ENCODE measurements at regions not wholly inside any gene's neighbourhood (a gene's known extent, or its start where the extent isn't known, plus 50 kb on each side); places are given as distances from the start of the nearest gene placed in this dataset.
A peak's percentile ranks its signal among the peaks of the same experiment; 100 is the strongest.

DNA sequence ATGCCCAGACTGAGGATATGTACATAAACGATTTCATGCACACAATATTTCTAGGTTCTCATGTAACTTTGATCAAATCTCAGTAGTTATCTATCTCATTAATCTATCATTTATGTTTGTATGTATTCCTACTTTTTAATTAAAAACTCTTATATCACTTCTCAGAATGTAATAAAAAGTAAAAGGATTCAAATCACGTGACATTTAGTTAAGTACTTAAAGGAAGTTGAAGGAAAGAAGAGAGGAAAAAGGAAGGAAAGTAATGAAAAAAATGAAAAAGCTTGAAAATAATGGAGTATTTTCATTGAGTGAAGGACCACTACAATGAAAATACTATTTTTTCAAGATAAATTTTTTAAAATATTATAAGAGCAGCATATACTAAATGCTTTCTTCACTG is 535.3 kb downstream of the PRDM9 start:
- H4K20me1 ChIP-seq (ENCODE audit: control insufficient read depth, insufficient read depth) = no peaks in the 10 kb centered on the region
- H3K27ac ChIP-seq (ENCODE audit: control insufficient read depth, insufficient read depth) = no peak overlapping the region
- no peak overlapping the region for H3K4me2 ChIP-seq (ENCODE audit: control insufficient read depth, insufficient read depth)
- ATAC-seq (no peak), FAIRE-seq (no peak), DNase-seq (ENCODE audit: low read depth, low spot score) (no peak)
- no TSS peak for BruUV-seq (replicated peaks)
- no peaks in the 10 kb centered on the region for H3K9me3 ChIP-seq (replicated peaks; ENCODE audit: control insufficient read depth, insufficient read depth, low read length)
- SMC1A ChIA-PET (ENCODE audit: uncharacterized antibody, unreplicated experiment) = no interaction called here
- intact Hi-C loops (cut with micrococcal nuclease; ENCODE audit: unreplicated experiment) (no loop called here), in situ Hi-C loops (cut with MboI) (no loop called here)
- H3K79me2 ChIP-seq (ENCODE audit: control insufficient read depth, insufficient read depth, low read length) = no peaks in the 10 kb centered on the region
- RAD21 ChIA-PET (ENCODE audit: unreplicated experiment) = no interaction called here
- H3K36me3 ChIP-seq (ENCODE audit: control insufficient read depth in 2 of 2, insufficient read depth in 2 of 2, low read length in 1 of 2) = no peaks in the 10 kb centered on the region
- no peaks in the 10 kb centered on the region for H3K4me1 ChIP-seq (ENCODE audit: control insufficient read depth, insufficient read depth, low read length)
- no peak overlapping the region for H3K9ac ChIP-seq (ENCODE audit: control insufficient read depth, insufficient read depth, low read length)
- CTCF ChIA-PET = no interaction called here
- TF ChIP-seq RAD51 (IDR thresholded peaks at IDR 0.05) (peak; percentile 39; the same call in 1 of the 2 replicates), EP300 (IDR thresholded peaks at IDR 0.05; ENCODE audit: borderline replicate concordance in 1 of 2, control insufficient read depth in 1 of 2, low read depth in 2 of 2, low read length in 2 of 2) (no peak)
- no peak overlapping the region for H3K4me3 ChIP-seq
- H3K27me3 ChIP-seq (replicated peaks in 1 of 2; ENCODE audit: control insufficient read depth in 2 of 2, insufficient read depth in 2 of 2, low read length in 1 of 2) = no peaks in the 10 kb centered on the region
- POLR2A ChIA-PET = no interaction called here
- H2AFZ ChIP-seq (ENCODE audit: control insufficient read depth, low read depth, low read length) = no peak overlapping the region
- WGBS (ENCODE audit: insufficient coverage, insufficient replicate concordance, low lambda C conversion rate, missing lambda C conversion rate) = 0% methylated on average over 2 of the region's 2 CpGs

GRCh38 chr5:24045046-24045445 is 537.6 kb downstream of the PRDM9 start:
- H3K36me3 ChIP-seq (ENCODE audit: control insufficient read depth in 2 of 2, insufficient read depth in 2 of 2, low read length in 1 of 2) = no peaks in the 10 kb centered on the region
- FAIRE-seq (no peak), DNase-seq (ENCODE audit: low read depth, low spot score) (no peak), ATAC-seq (no peak)
- ChIA-PET POLR2A (no interaction called here), SMC1A (ENCODE audit: uncharacterized antibody, unreplicated experiment) (no interaction called here), RAD21 (ENCODE audit: unreplicated experiment) (no interaction called here), CTCF (no interaction called here)
- no peaks in the 10 kb centered on the region for H3K9me3 ChIP-seq (replicated peaks; ENCODE audit: control insufficient read depth, insufficient read depth, low read length)
- in situ Hi-C loops (cut with MboI) (no loop called here), intact Hi-C loops (cut with micrococcal nuclease; ENCODE audit: unreplicated experiment) (no loop called here)
- H3K27me3 ChIP-seq (replicated peaks in 1 of 2; ENCODE audit: control insufficient read depth in 2 of 2, insufficient read depth in 2 of 2, low read length in 1 of 2) = no peaks in the 10 kb centered on the region
- BruUV-seq (replicated peaks) = no TSS peak
- no peak overlapping the region for H3K4me2 ChIP-seq (ENCODE audit: control insufficient read depth, insufficient read depth)
- no peaks in the 10 kb centered on the region for H3K79me2 ChIP-seq (ENCODE audit: control insufficient read depth, insufficient read depth, low read length)
- no peaks in the 10 kb centered on the region for H3K4me1 ChIP-seq (ENCODE audit: control insufficient read depth, insufficient read depth, low read length)
- H3K27ac ChIP-seq (ENCODE audit: control insufficient read depth, insufficient read depth) = no peak overlapping the region
- no peak overlapping the region for H2AFZ ChIP-seq (ENCODE audit: control insufficient read depth, low read depth, low read length)
- no peak for TF ChIP-seq ATF7 (IDR thresholded peaks at IDR 0.05; ENCODE audit: low read depth)
- no peak for TF ChIP-seq ATF3 (IDR thresholded peaks at IDR 0.05; ENCODE audit: borderline replicate concordance, extremely low read depth, low read depth, low read length)
- TF ChIP-seq NRF1 (conservative IDR thresholded peaks at IDR 0.05; ENCODE audit: low read depth, low read length) = no peak
- no peak for TF ChIP-seq EED (IDR thresholded peaks at IDR 0.05; ENCODE audit: low read depth)
- no peak for TF ChIP-seq SRF (IDR thresholded peaks at IDR 0.05; ENCODE audit: low read depth in 2 of 2, low read length in 2 of 2)
- TF ChIP-seq SREBF1 (IDR thresholded peaks at IDR 0.05; ENCODE audit: low read length) = no peak
- TF ChIP-seq ZBTB4 (CRISPR knock-in tag; IDR thresholded peaks at IDR 0.05) = no peak
- no peak for TF ChIP-seq NFYB (IDR thresholded peaks at IDR 0.05; ENCODE audit: insufficient read depth, low read depth, low read length)
- TF ChIP-seq, protein P1, sequence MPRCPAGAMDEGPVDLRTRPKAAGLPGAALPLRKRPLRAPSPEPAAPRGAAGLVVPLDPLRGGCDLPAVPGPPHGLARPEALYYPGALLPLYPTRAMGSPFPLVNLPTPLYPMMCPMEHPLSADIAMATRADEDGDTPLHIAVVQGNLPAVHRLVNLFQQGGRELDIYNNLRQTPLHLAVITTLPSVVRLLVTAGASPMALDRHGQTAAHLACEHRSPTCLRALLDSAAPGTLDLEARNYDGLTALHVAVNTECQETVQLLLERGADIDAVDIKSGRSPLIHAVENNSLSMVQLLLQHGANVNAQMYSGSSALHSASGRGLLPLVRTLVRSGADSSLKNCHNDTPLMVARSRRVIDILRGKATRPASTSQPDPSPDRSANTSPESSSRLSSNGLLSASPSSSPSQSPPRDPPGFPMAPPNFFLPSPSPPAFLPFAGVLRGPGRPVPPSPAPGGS (IDR thresholded peaks at IDR 0.05; ENCODE audit: borderline replicate concordance, insufficient read depth, low read depth, low read length, poor library complexity, severe bottlenecking) = no peak
- TF ChIP-seq ESRRA (IDR thresholded peaks at IDR 0.05; ENCODE audit: low read length) = no peak
- no peak for TF ChIP-seq RB1 (IDR thresholded peaks at IDR 0.05; ENCODE audit: borderline replicate concordance)
- H3K9ac ChIP-seq (ENCODE audit: control insufficient read depth, insufficient read depth, low read length) = no peak overlapping the region
- H3K4me3 ChIP-seq = no peak overlapping the region
- no peaks in the 10 kb centered on the region for H4K20me1 ChIP-seq (ENCODE audit: control insufficient read depth, insufficient read depth)

Data from GM12878 (cell line).